ENCODE measurements at regions not wholly inside any gene's neighbourhood (a gene's known extent, or its start where the extent isn't known, plus 50 kb on each side); places are given as distances from the start of the nearest gene placed in this dataset.

DNA sequence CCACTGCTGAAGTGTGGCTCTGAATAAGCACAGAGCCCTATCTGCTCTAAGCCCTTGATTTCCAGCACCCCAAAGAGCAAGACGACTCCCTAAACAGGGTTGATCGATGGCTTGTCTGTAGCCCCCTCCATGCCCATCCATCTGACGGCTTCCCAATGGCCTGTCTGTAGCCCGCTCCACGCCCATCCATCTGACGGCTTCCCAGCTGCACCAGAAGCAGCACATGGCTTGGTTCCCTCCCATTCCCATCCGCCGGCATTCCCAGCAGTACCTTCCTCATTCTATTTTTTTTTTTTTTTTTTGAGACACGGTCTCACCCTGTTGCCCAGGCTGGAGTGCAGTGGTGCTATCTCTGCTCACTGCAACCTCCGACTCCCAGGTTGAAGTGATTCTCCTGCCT lies 64.5 kb downstream of the RBFOX3 start:
- TF ChIP-seq JUND (IDR thresholded peaks at IDR 0.05; ENCODE audit: low read depth), result no peak
- DNase-seq (ENCODE audit: low read depth in 1 of 2, low spot score in 1 of 2), result no peak
- in situ Hi-C loops (cut with HindIII; ENCODE audit: low pct_unique_long_range_greater_than_20kb, low sequenced_read_pairs), result no loop called here

GRCh38 chr17:79545251-79546005 lies 65.4 kb downstream of the RBFOX3 start:
- DNase-seq (ENCODE audit: low read depth in 1 of 2, low spot score in 1 of 2), result no peak
- in situ Hi-C loops (cut with HindIII; ENCODE audit: low pct_unique_long_range_greater_than_20kb, low sequenced_read_pairs), result no loop called here
- TF ChIP-seq JUND (IDR thresholded peaks at IDR 0.05; ENCODE audit: low read depth), result no peak

DNA sequence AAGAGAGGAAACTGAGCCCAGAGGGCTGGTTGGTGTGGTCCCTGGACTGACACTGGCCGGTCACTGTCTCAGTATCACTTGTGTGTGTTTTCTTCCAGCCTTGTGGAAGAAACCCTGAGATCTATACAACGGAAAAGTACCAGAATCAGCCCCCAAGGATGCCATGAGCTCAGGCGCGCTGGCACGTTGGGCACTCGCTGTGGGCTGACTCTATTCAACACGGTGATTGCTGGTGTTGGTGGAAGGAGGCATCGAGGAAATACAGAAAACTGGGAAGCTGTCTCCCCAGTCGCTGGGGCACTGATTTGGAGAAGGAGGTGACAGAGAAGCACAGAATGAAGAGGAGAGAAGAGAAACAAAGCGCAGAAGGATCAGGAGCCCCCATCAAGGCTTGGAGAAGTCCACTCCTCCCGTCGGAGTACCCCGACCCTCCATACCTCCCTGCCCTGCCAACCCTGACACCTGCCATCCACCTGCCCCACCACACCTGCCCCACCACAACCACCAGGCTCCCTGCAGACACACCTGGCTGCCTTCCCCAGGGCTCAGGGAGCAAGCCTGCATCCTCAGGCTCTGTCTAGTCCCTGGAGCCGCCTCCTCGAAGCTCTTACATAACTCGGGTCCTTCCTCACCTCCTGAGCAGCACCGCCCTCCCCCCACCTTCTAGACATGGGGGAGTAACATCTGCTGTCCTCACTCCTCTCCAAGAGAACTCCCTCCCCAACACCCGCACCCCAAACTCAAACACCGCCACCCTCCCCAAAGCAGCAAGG lies 66.5 kb downstream of the RBFOX3 start:
- no peak for TF ChIP-seq JUND (IDR thresholded peaks at IDR 0.05; ENCODE audit: low read depth)
- no peak for DNase-seq (ENCODE audit: low read depth in 1 of 2, low spot score in 1 of 2)
- in situ Hi-C loops (cut with HindIII; ENCODE audit: low pct_unique_long_range_greater_than_20kb, low sequenced_read_pairs), result no loop called here

DNA sequence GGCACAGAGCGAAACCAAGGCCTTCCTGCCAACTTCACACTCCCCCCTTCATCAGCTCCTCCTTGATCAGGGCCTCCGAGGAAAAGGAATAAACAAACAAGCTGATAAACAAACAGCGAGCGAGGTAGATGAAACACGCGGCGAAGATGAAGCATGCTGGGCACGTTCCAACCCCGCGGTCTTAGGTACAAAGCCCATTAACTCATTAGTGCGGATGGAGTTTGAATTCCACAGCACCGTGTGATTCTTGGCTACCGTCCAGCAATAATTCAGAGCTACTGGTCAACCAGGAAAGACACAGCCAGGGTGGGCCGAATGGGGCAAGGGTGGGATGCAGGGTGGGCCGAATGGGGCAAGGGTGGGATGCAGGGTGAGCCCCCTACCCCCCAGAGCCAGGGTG lies 67.3 kb downstream of the RBFOX3 start:
- no peak for TF ChIP-seq JUND (IDR thresholded peaks at IDR 0.05; ENCODE audit: low read depth)
- DNase-seq (ENCODE audit: low read depth in 1 of 2, low spot score in 1 of 2), result no peak
- in situ Hi-C loops (cut with HindIII; ENCODE audit: low pct_unique_long_range_greater_than_20kb, low sequenced_read_pairs), result no loop called here

GRCh38 chr17:79542718-79543117 lies 68.1 kb downstream of the RBFOX3 start:
- TF ChIP-seq JUND (IDR thresholded peaks at IDR 0.05; ENCODE audit: low read depth), result no peak
- DNase-seq (ENCODE audit: low read depth in 1 of 2, low spot score in 1 of 2), result no peak
- in situ Hi-C loops (cut with HindIII; ENCODE audit: low pct_unique_long_range_greater_than_20kb, low sequenced_read_pairs), result no loop called here

DNA sequence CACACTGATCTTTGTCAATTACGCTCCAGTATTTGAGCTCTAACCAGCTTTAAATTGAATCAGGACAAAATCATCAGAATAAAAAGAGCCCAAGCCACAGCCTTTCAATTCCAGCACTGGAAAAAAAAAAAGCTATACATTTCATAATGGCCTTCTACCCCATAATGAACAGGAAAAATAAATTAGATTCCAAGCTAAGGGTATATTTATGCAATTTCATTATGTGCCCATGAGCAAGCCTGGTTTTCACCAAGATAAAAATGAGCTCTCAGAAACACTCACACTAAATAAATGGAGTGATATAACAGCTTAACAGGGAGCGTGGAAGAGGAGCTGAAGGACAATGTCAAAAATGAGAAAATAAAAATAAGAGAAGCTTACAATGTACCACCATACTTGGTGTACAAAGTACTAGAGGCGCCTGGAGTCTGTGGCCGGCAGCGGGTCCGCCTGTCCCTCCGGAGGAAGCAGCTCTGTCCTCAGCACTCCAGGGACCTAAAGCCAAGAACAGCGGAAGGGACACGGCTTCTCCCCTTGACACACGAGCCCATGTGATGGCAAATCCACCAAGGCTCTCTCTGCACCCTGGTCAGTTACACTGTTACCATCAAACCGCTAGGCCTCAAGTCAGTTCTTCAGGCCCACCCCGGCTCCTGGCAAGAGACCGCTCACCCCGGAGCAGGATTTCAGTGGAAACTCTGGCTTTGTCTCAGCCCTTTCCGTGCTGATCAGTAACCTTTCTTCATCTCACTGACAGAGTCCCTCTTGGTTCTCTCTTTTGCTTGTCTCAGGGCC lies 69.6 kb downstream of the RBFOX3 start:
- DNase-seq (ENCODE audit: low read depth in 1 of 2, low spot score in 1 of 2), result no peak
- in situ Hi-C loops (cut with HindIII; ENCODE audit: low pct_unique_long_range_greater_than_20kb, low sequenced_read_pairs), result no loop called here
- TF ChIP-seq JUND (IDR thresholded peaks at IDR 0.05; ENCODE audit: low read depth), result no peak

GRCh38 chr17:79539944-79540705 lies 70.7 kb downstream of the RBFOX3 start:
- in situ Hi-C loops (cut with HindIII; ENCODE audit: low pct_unique_long_range_greater_than_20kb, low sequenced_read_pairs), result no loop called here
- no peak for DNase-seq (ENCODE audit: low read depth in 1 of 2, low spot score in 1 of 2)
- no peak for TF ChIP-seq JUND (IDR thresholded peaks at IDR 0.05; ENCODE audit: low read depth)

DNA sequence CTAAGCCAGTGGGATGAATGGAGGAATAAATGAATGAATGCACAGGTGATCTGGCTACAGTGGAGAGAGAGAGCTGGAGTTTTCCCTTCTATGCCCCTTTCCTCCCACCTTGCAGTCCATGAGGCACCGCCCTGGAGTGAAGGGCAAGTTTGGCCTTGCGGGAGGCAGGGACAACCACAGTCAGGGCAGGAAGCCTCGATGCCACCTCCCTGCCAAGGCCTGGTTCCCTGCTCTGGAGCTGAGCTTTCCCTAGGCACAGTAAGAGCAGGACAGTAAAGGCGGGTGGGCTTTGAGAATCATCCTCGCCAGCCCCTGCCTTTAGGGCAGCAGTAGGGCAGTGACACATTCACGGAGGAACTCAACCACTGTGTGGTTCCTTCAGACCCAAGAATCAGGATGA lies 72.6 kb downstream of the RBFOX3 start:
- no peak for TF ChIP-seq JUND (IDR thresholded peaks at IDR 0.05; ENCODE audit: low read depth)
- in situ Hi-C loops (cut with HindIII; ENCODE audit: low pct_unique_long_range_greater_than_20kb, low sequenced_read_pairs), result no loop called here
- DNase-seq (ENCODE audit: low read depth in 1 of 2, low spot score in 1 of 2), result no peak

DNA sequence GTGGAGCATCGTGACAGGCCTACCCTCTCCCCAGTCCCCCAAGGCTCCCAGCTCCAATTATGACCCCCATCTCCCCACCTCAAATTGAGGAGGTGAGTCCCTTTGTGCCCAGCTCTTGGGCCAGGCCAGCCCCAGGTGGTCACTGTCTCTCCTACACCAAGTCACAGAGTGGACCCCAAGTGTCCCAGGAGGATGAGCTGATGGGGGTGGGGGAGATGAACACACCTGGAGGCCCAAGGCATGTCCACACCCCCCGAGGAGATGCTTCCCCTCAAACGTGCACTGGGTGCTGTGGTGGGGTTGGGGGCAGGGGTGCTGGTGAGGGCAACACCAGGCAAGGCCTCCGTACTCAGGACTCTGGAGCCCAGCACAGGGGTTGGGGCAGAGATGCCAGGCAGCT lies 73.2 kb downstream of the RBFOX3 start:
- DNase-seq (ENCODE audit: low read depth in 1 of 2, low spot score in 1 of 2), result no peak
- in situ Hi-C loops (cut with HindIII; ENCODE audit: low pct_unique_long_range_greater_than_20kb, low sequenced_read_pairs), result no loop called here
- no peak for TF ChIP-seq JUND (IDR thresholded peaks at IDR 0.05; ENCODE audit: low read depth)

DNA sequence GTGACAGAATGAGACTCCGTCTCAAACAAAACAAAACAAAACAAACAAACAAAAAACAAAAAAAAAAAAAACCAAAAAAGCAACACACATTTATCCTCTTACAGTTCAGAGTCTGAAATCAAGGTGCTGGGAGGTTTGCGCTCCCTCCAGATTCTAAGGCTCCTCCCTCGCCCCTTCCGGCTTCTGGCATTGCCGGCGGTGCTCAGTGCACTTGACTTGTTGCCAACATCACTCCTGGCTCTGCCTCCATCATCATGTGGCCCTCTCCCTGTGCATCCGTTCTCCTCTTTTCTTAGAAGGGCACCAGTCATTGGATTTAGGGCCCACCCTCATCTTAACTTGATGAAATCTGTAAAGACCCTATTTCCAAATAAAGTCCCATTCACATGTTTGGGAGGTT lies 73.8 kb downstream of the RBFOX3 start:
- DNase-seq (ENCODE audit: low read depth in 1 of 2, low spot score in 1 of 2), result no peak
- in situ Hi-C loops (cut with HindIII; ENCODE audit: low pct_unique_long_range_greater_than_20kb, low sequenced_read_pairs), result no loop called here
- no peak for TF ChIP-seq JUND (IDR thresholded peaks at IDR 0.05; ENCODE audit: low read depth)

DNA sequence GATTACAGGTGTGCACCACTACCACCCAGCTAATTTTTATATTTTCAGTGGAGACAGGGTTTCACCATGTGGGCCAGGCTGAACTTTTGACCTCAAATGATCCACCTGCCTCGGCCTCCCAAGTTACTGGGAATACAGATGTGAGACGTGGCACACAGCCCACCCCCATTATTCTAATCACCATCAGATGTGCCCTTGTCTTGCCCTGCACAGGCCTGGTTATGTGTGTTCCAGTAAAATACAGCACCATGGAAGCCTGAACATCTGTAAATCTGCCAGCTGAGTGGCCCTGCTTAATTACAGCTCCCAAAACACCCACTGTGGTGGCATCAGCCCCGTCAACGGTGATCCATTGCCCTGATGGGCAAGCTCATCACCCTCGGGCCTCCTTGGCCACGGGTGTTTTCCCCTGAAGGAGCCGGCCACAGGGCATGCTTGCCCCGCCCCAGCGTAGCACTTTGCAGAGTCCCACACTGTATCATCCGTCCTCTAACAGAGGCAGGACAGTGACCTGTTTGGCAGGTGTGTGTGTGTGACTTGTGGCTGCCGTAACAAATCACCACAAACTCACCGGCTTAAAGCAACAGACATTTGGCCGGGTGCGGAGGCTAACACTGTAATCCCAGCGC lies 74.5 kb downstream of the RBFOX3 start:
- DNase-seq (ENCODE audit: low read depth in 1 of 2, low spot score in 1 of 2), result no peak
- in situ Hi-C loops (cut with HindIII; ENCODE audit: low pct_unique_long_range_greater_than_20kb, low sequenced_read_pairs), result no loop called here
- TF ChIP-seq JUND (IDR thresholded peaks at IDR 0.05; ENCODE audit: low read depth), result no peak

DNA sequence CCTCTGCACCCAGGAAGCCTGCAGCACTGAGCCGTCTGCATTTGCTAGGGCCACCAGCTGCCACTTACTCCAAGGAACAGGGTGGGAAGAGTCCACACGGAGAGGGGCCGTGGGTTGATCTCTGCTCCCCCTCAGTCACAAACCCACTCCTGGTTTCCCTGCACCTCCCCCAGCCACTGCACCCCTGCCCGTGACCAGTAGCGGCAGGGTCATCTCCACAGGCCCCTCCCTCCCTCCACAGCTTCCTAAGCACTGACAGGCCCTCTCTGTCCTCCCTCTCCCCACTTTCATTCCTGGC lies 75.2 kb downstream of the RBFOX3 start:
- in situ Hi-C loops (cut with HindIII; ENCODE audit: low pct_unique_long_range_greater_than_20kb, low sequenced_read_pairs), result no loop called here
- no peak for DNase-seq (ENCODE audit: low read depth in 1 of 2, low spot score in 1 of 2)
- no peak for TF ChIP-seq JUND (IDR thresholded peaks at IDR 0.05; ENCODE audit: low read depth)
